GM23338 (cell line): ENCODE measurements at regions not wholly inside any gene's neighbourhood (a gene's known extent, or its start where the extent isn't known, plus 50 kb on each side); places are given as distances from the start of the nearest gene placed in this dataset.

Experiments
- ATAC-seq: fragments of 200-7000 bp; cut with Tn5 transposase; 3 replicates; pipeline ENCODE4 v1.9.1; 2020
- DNase-seq: peaks from one replicate; pipeline ENCODE4 v3.0.0-alpha.2; 2015; ENCODE audit warnings: low spot score
- H2AFZ ChIP-seq: fragments of 200-600 bp; sonication (generic); 2 replicates; pipeline ENCODE4 v1.8.0; 2016; ENCODE audit warnings: antibody characterized with exemption, mild to moderate bottlenecking, moderate library complexity
- H3F3A ChIP-seq: fragments of 200-600 bp; sonication (generic); replicated peaks from 2 replicates; pipeline ENCODE4 v1.8.0; 2017; ENCODE audit warnings: antibody characterized with exemption, mixed run types, low read depth
- H3K27ac ChIP-seq: fragments of 200-600 bp; sonication (generic); 2 replicates; pipeline ENCODE4 v1.6.1; 2016; ENCODE audit warnings: low read depth
- H3K27me3 ChIP-seq: fragments of 200-600 bp; sonication (generic); 2 replicates; pipeline ENCODE4 v1.8.0; 2016; ENCODE audit warnings: mild to moderate bottlenecking, mixed run types, moderate library complexity; ENCODE audit not compliant: insufficient read depth
- H3K36me3 ChIP-seq: fragments of 200-600 bp; sonication (generic); 2 replicates; pipeline ENCODE4 v1.8.0; 2016; ENCODE audit warnings: mild to moderate bottlenecking; ENCODE audit not compliant: insufficient read depth
- H3K4me1 ChIP-seq: fragments of 200-600 bp; sonication (generic); 2 replicates; pipeline ENCODE4 v1.8.0; 2016; ENCODE audit warnings: mild to moderate bottlenecking, moderate library complexity; ENCODE audit not compliant: insufficient read depth
- H3K4me2 ChIP-seq: fragments of 200-600 bp; sonication (generic); 2 replicates; pipeline ENCODE4 v1.7.1; 2017; ENCODE audit warnings: mixed run types
- H3K4me3 ChIP-seq: fragments of 200-600 bp; sonication (generic); 2 replicates; pipeline ENCODE4 v1.6.1; 2016; ENCODE audit warnings: mixed run types
- H3K79me2 ChIP-seq: fragments of 200-600 bp; sonication (generic); replicated peaks from 2 replicates; pipeline ENCODE4 v1.8.0; 2017; ENCODE audit warnings: mild to moderate bottlenecking; ENCODE audit not compliant: insufficient read depth
- H3K9me2 ChIP-seq: fragments of 200-600 bp; sonication (generic); 2 replicates; pipeline ENCODE4 v1.8.0; 2017; ENCODE audit not compliant: insufficient read depth
- H4K20me1 ChIP-seq: fragments of 200-600 bp; sonication (generic); replicated peaks from 2 replicates; pipeline ENCODE4 v1.8.0; 2017; ENCODE audit warnings: mild to moderate bottlenecking; ENCODE audit not compliant: insufficient read depth
- H3K27ac Mint-ChIP-seq: 2 replicates; pipeline ENCODE4 v1.8.0; 2020; ENCODE audit warnings: inconsistent platforms, mild to moderate bottlenecking, moderate library complexity, mixed read lengths
- H3K27me3 Mint-ChIP-seq: 3 replicates; pipeline ENCODE4 v1.8.0; 2022; ENCODE audit warnings: low read depth, mild to moderate bottlenecking, moderate library complexity, mixed read lengths, inconsistent platforms; ENCODE audit not compliant: insufficient read depth, poor library complexity
- H3K36me3 Mint-ChIP-seq: 3 replicates; pipeline ENCODE4 v1.8.0; 2021; ENCODE audit warnings: low read depth, mild to moderate bottlenecking, inconsistent platforms, moderate library complexity, mixed read lengths
- H3K4me1 Mint-ChIP-seq: 3 replicates; pipeline ENCODE4 v1.8.0; 2020; ENCODE audit warnings: mild to moderate bottlenecking, inconsistent platforms, mixed read lengths
- H3K4me3 Mint-ChIP-seq: 3 replicates; pipeline ENCODE4 v1.8.0; 2021; ENCODE audit warnings: moderate library complexity, mild to moderate bottlenecking, inconsistent platforms, mixed read lengths
- H3K9me3 Mint-ChIP-seq: 3 replicates; pipeline ENCODE4 v1.8.0; 2020; ENCODE audit warnings: moderate library complexity, mild to moderate bottlenecking, inconsistent platforms, mixed read lengths
- CREB1 ChIP-seq: fragments of 250-450 bp; sonication (Bioruptor Pico); IDR thresholded peaks from 2 replicates; pipeline ENCODE4 v1.5.0; 2020; ENCODE audit warnings: low read depth, mild to moderate bottlenecking, moderate library complexity
- ETS1 ChIP-seq: IDR thresholded peaks from 2 replicates; pipeline ENCODE4 v1.6.1; 2016; ENCODE audit warnings: antibody characterized with exemption
- EZH2 ChIP-seq: fragments of 200-600 bp; sonication (generic); IDR thresholded peaks from one replicate; pipeline ENCODE4 v1.8.0; 2017; ENCODE audit warnings: antibody characterized with exemption, mild to moderate bottlenecking, low read depth; ENCODE audit not compliant: unreplicated experiment
- JUNB ChIP-seq: IDR thresholded peaks from one replicate; pipeline ENCODE4 v1.6.1; 2016; ENCODE audit warnings: antibody characterized with exemption; ENCODE audit not compliant: unreplicated experiment
- NANOG ChIP-seq: IDR thresholded peaks from 2 replicates; pipeline ENCODE4 v1.6.1; 2016; ENCODE audit warnings: antibody characterized with exemption, borderline replicate concordance
- STAT1 ChIP-seq: IDR thresholded peaks from one replicate; pipeline ENCODE4 v1.6.1; 2016; ENCODE audit warnings: antibody characterized with exemption; ENCODE audit not compliant: unreplicated experiment
- ZNF114 ChIP-seq: fragments of 250-450 bp; sonication (Bioruptor Pico); IDR thresholded peaks from 2 replicates; pipeline ENCODE4 v1.5.0; 2020; ENCODE audit warnings: mild to moderate bottlenecking, moderate library complexity
- ZNF462 ChIP-seq: fragments of 250-450 bp; sonication (Bioruptor Pico); IDR thresholded peaks from 2 replicates; pipeline ENCODE4 v1.5.0; 2020; ENCODE audit warnings: mild to moderate bottlenecking, moderate library complexity

GRCh38 chr12:78611504-78611903 is 253.1 kb upstream of the SYT1 start:
- H3K36me3 Mint-ChIP-seq, result peaks cover 8% of the 10 kb centered on the region
- TF ChIP-seq EZH2, result no peak
- TF ChIP-seq JUNB, result no peak
- no peaks in the 10 kb centered on the region for H3K4me1 ChIP-seq
- no peak overlapping the region for H3K4me2 ChIP-seq
- no peaks in the 10 kb centered on the region for H3K27me3 Mint-ChIP-seq
- DNase-seq, result no peak
- no peaks in the 10 kb centered on the region for H3F3A ChIP-seq
- no peaks in the 10 kb centered on the region for H3K79me2 ChIP-seq
- no peak overlapping the region for H3K4me3 Mint-ChIP-seq
- H2AFZ ChIP-seq, result no peak overlapping the region
- no peaks in the 10 kb centered on the region for H3K27me3 ChIP-seq
- H3K27ac ChIP-seq, result no peak overlapping the region
- no peak overlapping the region for H3K4me3 ChIP-seq
- 0 out of 2 replicates have a peak, but pooled peaks cover 4% of the 10 kb centered on the region for H3K9me2 ChIP-seq
- no peaks in the 10 kb centered on the region for H3K4me1 Mint-ChIP-seq
- ATAC-seq, result no peak
- no peaks in the 10 kb centered on the region for H4K20me1 ChIP-seq
- no peak overlapping the region for H3K27ac Mint-ChIP-seq
- no peaks in the 10 kb centered on the region for H3K36me3 ChIP-seq
- H3K9me3 Mint-ChIP-seq, result peaks cover 18% of the 10 kb centered on the region

GRCh38 chr12:78612190-78612589 is 252.4 kb upstream of the SYT1 start:
- no peak for ATAC-seq
- H3K4me1 Mint-ChIP-seq, result no peaks in the 10 kb centered on the region
- no peak for DNase-seq
- peaks cover 8% of the 10 kb centered on the region for H3K36me3 Mint-ChIP-seq
- Histone ChIP-seq H3K27ac (no peak overlapping the region), H3F3A (no peaks in the 10 kb centered on the region), H3K4me3 (no peak overlapping the region), H3K9me2 (0 out of 2 replicates have a peak, but pooled peaks cover 4% of the 10 kb centered on the region), H2AFZ (peak overlapping the region; percentile 11; the same call in 1 of the 2 replicates), H3K27me3 (no peaks in the 10 kb centered on the region), H4K20me1 (no peaks in the 10 kb centered on the region), H3K4me1 (no peaks in the 10 kb centered on the region), H3K36me3 (no peaks in the 10 kb centered on the region), H3K4me2 (no peak overlapping the region), H3K79me2 (no peaks in the 10 kb centered on the region)
- TF ChIP-seq ZNF114, result no peak
- no peak for TF ChIP-seq STAT1
- no peak for TF ChIP-seq ZNF462 (CRISPR knock-in tag)
- no peak for TF ChIP-seq NANOG
- TF ChIP-seq ETS1, result no peak
- TF ChIP-seq JUNB, result no peak
- no peak for TF ChIP-seq CREB1 (CRISPR knock-in tag)
- H3K9me3 Mint-ChIP-seq, result peaks cover 18% of the 10 kb centered on the region
- H3K27me3 Mint-ChIP-seq, result no peaks in the 10 kb centered on the region
- no peak overlapping the region for H3K27ac Mint-ChIP-seq
- H3K4me3 Mint-ChIP-seq, result no peak overlapping the region
